ENCODE measurements at regions not wholly inside any gene's neighbourhood (a gene's known extent, or its start where the extent isn't known, plus 50 kb on each side); places are given as distances from the start of the nearest gene placed in this dataset.

GRCh38 chr4:125518281-125518680 lies 203.5 kb downstream of the FAT4 start:
- CTCF ChIA-PET = no interaction called here
- no peaks in the 10 kb centered on the region for H3K27me3 ChIP-seq (replicated peaks in 2 of 5; ENCODE audit: control insufficient read depth in 4 of 5, insufficient read depth in 5 of 5, low read length in 4 of 5)

DNA sequence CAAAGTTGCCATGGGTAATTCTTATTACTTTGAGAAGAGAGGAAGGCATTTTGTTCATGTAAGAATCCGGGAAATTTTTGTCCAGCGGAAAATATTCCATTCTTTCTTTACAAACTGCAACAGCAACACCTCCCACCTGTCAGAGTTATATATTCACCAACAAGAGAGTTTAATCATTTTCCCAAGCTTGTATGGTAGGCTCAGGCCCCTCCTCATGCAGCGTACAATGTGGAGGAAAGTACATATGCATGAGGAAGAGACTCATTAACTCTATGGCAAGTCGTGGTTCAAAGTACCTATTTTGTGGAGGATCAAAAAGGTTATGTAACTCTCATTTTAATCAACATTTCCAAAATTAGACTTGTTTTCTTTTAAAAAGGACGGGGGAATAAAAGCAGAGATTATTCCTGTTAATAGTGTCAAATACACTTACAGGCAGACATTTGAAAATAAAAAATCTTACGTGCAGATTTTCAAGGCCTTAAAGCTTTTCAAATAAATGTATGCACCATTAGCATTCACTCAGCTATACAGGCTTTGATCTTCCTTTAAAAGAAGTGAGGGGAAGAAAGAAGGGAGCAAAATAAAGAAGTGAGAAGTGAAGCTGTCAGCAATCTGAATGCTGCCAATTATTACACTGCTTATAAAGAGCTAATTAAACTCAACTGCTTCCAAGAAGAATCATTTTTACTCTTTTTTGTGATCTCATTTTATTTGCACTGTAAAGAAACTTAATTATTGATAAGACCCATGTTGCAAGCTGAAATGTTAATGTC lies 204.8 kb downstream of the FAT4 start:
- DNase-seq = no peak
- Histone ChIP-seq H3K36me3 (ENCODE audit: control insufficient read depth in 4 of 4, insufficient read depth in 4 of 4, low read length in 3 of 4) (no peaks in the 10 kb centered on the region), H3K4me1 (ENCODE audit: control extremely low read depth in 1 of 4, control insufficient read depth in 4 of 4, insufficient read depth in 4 of 4, low read length in 3 of 4) (no peaks in the 10 kb centered on the region), H3K9me3 (ENCODE audit: control extremely low read depth in 1 of 5, control insufficient read depth in 4 of 5, insufficient read depth in 2 of 5, low read depth in 1 of 5, low read length in 4 of 5) (peaks cover 0 to 5% (median 0%) of the 10 kb centered on the region in 5 experiments), H3K4me3 (ENCODE audit: control insufficient read depth in 1 of 7, extremely low read depth in 1 of 7, insufficient read depth in 4 of 7, low read depth in 2 of 7, low read length in 6 of 7) (no peak overlapping the region), H3K27ac (ENCODE audit: insufficient read depth in 1 of 2, low read depth in 1 of 2, low read length in 2 of 2, poor library complexity in 1 of 2, severe bottlenecking in 2 of 2) (no peak overlapping the region), H3K27me3 (replicated peaks in 2 of 5; ENCODE audit: control insufficient read depth in 4 of 5, insufficient read depth in 5 of 5, low read length in 4 of 5) (no peaks in the 10 kb centered on the region)
- ChIA-PET CTCF (no interaction called here), POLR2A (no interaction called here)
- WGBS (ENCODE audit: insufficient coverage) = 100% methylated on average over 1 of the region's 6 CpGs

More at GRCh38 chr4:125518281-125518680, 203.5 kb downstream of the FAT4 start:
- H3K36me3 ChIP-seq (ENCODE audit: control insufficient read depth in 4 of 4, insufficient read depth in 4 of 4, low read length in 3 of 4) = no peaks in the 10 kb centered on the region
- peaks cover 0 to 5% (median 0%) of the 10 kb centered on the region in 5 experiments for H3K9me3 ChIP-seq (ENCODE audit: control extremely low read depth in 1 of 5, control insufficient read depth in 4 of 5, insufficient read depth in 2 of 5, low read depth in 1 of 5, low read length in 4 of 5)
- no peaks in the 10 kb centered on the region for H3K4me1 ChIP-seq (ENCODE audit: control extremely low read depth in 1 of 4, control insufficient read depth in 4 of 4, insufficient read depth in 4 of 4, low read length in 3 of 4)
- WGBS (ENCODE audit: insufficient coverage) = no CpG with 5 or more reads among the region's 1 CpG
- no peak overlapping the region for H3K4me3 ChIP-seq (ENCODE audit: control insufficient read depth in 1 of 7, extremely low read depth in 1 of 7, insufficient read depth in 4 of 7, low read depth in 2 of 7, low read length in 6 of 7)
- H3K27ac ChIP-seq (ENCODE audit: insufficient read depth in 1 of 2, low read depth in 1 of 2, low read length in 2 of 2, poor library complexity in 1 of 2, severe bottlenecking in 2 of 2) = no peak overlapping the region
- POLR2A ChIA-PET = no interaction called here
- DNase-seq = no peak

DNA sequence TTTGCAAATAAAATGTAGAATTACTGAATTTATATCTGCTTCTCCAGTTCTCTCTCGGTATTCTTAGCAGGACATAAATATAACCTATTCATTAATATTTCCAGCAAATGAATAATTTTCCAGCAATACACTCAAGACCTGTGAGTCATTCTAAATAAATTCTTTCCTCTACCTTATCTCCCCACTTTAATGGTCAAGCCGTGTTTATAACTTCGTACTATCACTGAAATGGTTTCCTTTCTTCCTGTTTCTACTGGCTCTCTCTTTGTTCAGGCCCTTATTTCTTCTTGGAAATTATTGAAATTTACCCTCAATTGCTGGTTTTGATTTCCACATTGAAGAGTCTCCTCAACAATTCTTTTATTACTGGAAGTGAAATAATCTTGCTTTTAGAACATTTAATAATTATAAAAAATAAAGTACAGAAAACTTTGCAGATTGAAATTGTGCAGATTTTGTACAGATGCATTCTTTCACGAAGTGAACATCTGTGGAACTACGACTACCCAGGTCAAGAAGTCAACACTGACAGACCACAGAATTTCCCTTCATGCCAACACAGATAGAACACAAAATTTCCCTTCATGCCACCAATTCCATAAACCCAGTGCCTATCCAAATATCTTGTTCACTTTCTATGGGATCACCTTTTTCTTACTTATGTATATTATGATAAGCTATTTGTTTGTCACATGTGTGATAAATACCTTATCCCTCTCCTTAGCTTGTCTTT lies 205.7 kb downstream of the FAT4 start:
- CTCF ChIA-PET = no interaction called here

GRCh38 chr4:125522588-125522987 lies 207.8 kb downstream of the FAT4 start:
- H3K36me3 ChIP-seq (ENCODE audit: control insufficient read depth in 4 of 4, insufficient read depth in 4 of 4, low read length in 3 of 4) = no peaks in the 10 kb centered on the region
- ChIA-PET CTCF (no interaction called here), POLR2A (no interaction called here)
- no peak overlapping the region for H3K4me3 ChIP-seq (ENCODE audit: control insufficient read depth in 1 of 7, extremely low read depth in 1 of 7, insufficient read depth in 4 of 7, low read depth in 2 of 7, low read length in 6 of 7)
- WGBS (ENCODE audit: insufficient coverage) = 100% methylated on average over 1 of the region's 9 CpGs
- H3K4me1 ChIP-seq (ENCODE audit: control extremely low read depth in 1 of 4, control insufficient read depth in 4 of 4, insufficient read depth in 4 of 4, low read length in 3 of 4) = no peaks in the 10 kb centered on the region
- DNase-seq = no peak
- no peaks in the 10 kb centered on the region for H3K27me3 ChIP-seq (replicated peaks in 2 of 5; ENCODE audit: control insufficient read depth in 4 of 5, insufficient read depth in 5 of 5, low read length in 4 of 5)
- H3K27ac ChIP-seq (ENCODE audit: insufficient read depth in 1 of 2, low read depth in 1 of 2, low read length in 2 of 2, poor library complexity in 1 of 2, severe bottlenecking in 2 of 2) = no peak overlapping the region
- H3K9me3 ChIP-seq (ENCODE audit: control extremely low read depth in 1 of 5, control insufficient read depth in 4 of 5, insufficient read depth in 2 of 5, low read depth in 1 of 5, low read length in 4 of 5) = peaks cover 0 to 1% (median 0%) of the 10 kb centered on the region in 5 experiments

More for the DNA sequence above, 205.7 kb downstream of the FAT4 start:
- no peak overlapping the region for H3K27ac ChIP-seq (ENCODE audit: insufficient read depth in 1 of 2, low read depth in 1 of 2, low read length in 2 of 2, poor library complexity in 1 of 2, severe bottlenecking in 2 of 2)
- 85% methylated on average over 5 of the region's 5 CpGs for WGBS (ENCODE audit: insufficient coverage)
- H3K9me3 ChIP-seq (ENCODE audit: control extremely low read depth in 1 of 5, control insufficient read depth in 4 of 5, insufficient read depth in 2 of 5, low read depth in 1 of 5, low read length in 4 of 5) = peaks cover 0 to 1% (median 0%) of the 10 kb centered on the region in 5 experiments
- no peaks in the 10 kb centered on the region for H3K27me3 ChIP-seq (replicated peaks in 2 of 5; ENCODE audit: control insufficient read depth in 4 of 5, insufficient read depth in 5 of 5, low read length in 4 of 5)
- POLR2A ChIA-PET = no interaction called here
- no peak overlapping the region for H3K4me3 ChIP-seq (ENCODE audit: control insufficient read depth in 1 of 7, extremely low read depth in 1 of 7, insufficient read depth in 4 of 7, low read depth in 2 of 7, low read length in 6 of 7)
- DNase-seq = no peak
- H3K4me1 ChIP-seq (ENCODE audit: control extremely low read depth in 1 of 4, control insufficient read depth in 4 of 4, insufficient read depth in 4 of 4, low read length in 3 of 4) = no peaks in the 10 kb centered on the region
- H3K36me3 ChIP-seq (ENCODE audit: control insufficient read depth in 4 of 4, insufficient read depth in 4 of 4, low read length in 3 of 4) = no peaks in the 10 kb centered on the region

DNA sequence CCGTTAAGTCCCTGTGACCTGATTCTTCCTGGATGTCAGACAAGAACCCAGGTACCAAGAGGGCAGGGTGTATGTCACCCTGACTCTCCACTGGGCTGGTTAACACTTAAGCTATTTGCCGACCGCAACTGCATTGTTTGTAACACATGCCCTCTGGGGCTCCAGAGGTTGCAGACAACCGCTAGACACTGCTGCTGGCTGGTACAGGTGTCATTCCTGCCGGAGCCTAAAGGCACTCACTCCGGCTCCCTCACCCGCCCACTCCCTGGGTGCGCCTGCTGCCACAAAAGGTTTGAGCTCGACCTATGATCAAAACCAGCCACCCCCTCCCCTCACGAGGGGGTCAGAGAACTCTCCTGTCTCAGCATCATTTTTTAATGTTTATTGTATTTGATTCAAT lies 208.2 kb downstream of the FAT4 start:
- Histone ChIP-seq H3K9me3 (ENCODE audit: control extremely low read depth in 1 of 5, control insufficient read depth in 4 of 5, insufficient read depth in 2 of 5, low read depth in 1 of 5, low read length in 4 of 5) (peaks cover 0 to 1% (median 0%) of the 10 kb centered on the region in 5 experiments), H3K27me3 (replicated peaks in 2 of 5; ENCODE audit: control insufficient read depth in 4 of 5, insufficient read depth in 5 of 5, low read length in 4 of 5) (no peaks in the 10 kb centered on the region), H3K4me3 (ENCODE audit: control insufficient read depth in 1 of 7, extremely low read depth in 1 of 7, insufficient read depth in 4 of 7, low read depth in 2 of 7, low read length in 6 of 7) (no peak overlapping the region), H3K27ac (ENCODE audit: insufficient read depth in 1 of 2, low read depth in 1 of 2, low read length in 2 of 2, poor library complexity in 1 of 2, severe bottlenecking in 2 of 2) (no peak overlapping the region), H3K36me3 (ENCODE audit: control insufficient read depth in 4 of 4, insufficient read depth in 4 of 4, low read length in 3 of 4) (no peaks in the 10 kb centered on the region), H3K4me1 (ENCODE audit: control extremely low read depth in 1 of 4, control insufficient read depth in 4 of 4, insufficient read depth in 4 of 4, low read length in 3 of 4) (no peaks in the 10 kb centered on the region)
- DNase-seq = no peak
- 100% methylated on average over 7 of the region's 10 CpGs for WGBS (ENCODE audit: insufficient coverage)
- ChIA-PET CTCF (no interaction called here), POLR2A (no interaction called here)

DNA sequence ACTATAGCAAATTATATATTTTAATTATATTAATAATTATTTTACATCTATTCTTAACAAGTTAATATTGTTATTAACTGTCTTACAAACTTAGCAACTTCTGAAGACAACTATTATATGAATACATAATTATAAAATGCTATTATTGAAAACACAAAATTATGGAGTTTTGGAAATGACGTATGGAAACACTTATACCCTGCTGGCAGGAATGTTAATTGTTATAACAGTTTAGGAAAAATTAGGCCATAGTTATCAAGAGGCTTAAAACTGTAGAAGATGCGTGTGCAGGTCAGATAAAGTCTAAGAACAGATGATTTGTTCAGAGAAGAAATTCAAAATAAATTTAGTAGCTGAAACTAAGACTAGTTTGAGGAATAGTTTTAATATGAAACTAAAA lies 211.7 kb downstream of the FAT4 start:
- POLR2A ChIA-PET = no interaction called here
- H3K4me3 ChIP-seq (ENCODE audit: control insufficient read depth in 1 of 7, extremely low read depth in 1 of 7, insufficient read depth in 4 of 7, low read depth in 2 of 7, low read length in 6 of 7) = no peak overlapping the region
- H3K9me3 ChIP-seq (ENCODE audit: control extremely low read depth in 1 of 5, control insufficient read depth in 4 of 5, insufficient read depth in 2 of 5, low read depth in 1 of 5, low read length in 4 of 5) = peaks cover 0 to 1% (median 0%) of the 10 kb centered on the region in 5 experiments
- CTCF ChIA-PET = interaction anchor here (1.2 kb wide), 1 partner anchor 11 kb away, joined by 3 read pairs; no protein-coding TSS in a partner anchor
- no peaks in the 10 kb centered on the region for H3K36me3 ChIP-seq (ENCODE audit: control insufficient read depth in 4 of 4, insufficient read depth in 4 of 4, low read length in 3 of 4)
- no peaks in the 10 kb centered on the region for H3K27me3 ChIP-seq (replicated peaks in 2 of 5; ENCODE audit: control insufficient read depth in 4 of 5, insufficient read depth in 5 of 5, low read length in 4 of 5)
- H3K4me1 ChIP-seq (ENCODE audit: control extremely low read depth in 1 of 4, control insufficient read depth in 4 of 4, insufficient read depth in 4 of 4, low read length in 3 of 4) = no peaks in the 10 kb centered on the region
- H3K27ac ChIP-seq (ENCODE audit: insufficient read depth in 1 of 2, low read depth in 1 of 2, low read length in 2 of 2, poor library complexity in 1 of 2, severe bottlenecking in 2 of 2) = no peak overlapping the region
- no peak for DNase-seq
- WGBS (ENCODE audit: insufficient coverage) = 94% methylated on average over 2 of the region's 2 CpGs

GRCh38 chr4:125527681-125528080 lies 212.9 kb downstream of the FAT4 start:
- no peak overlapping the region for H3K4me3 ChIP-seq (ENCODE audit: control insufficient read depth in 1 of 7, extremely low read depth in 1 of 7, insufficient read depth in 4 of 7, low read depth in 2 of 7, low read length in 6 of 7)
- ChIA-PET CTCF (no interaction called here), POLR2A (no interaction called here)
- no peaks in the 10 kb centered on the region for H3K36me3 ChIP-seq (ENCODE audit: control insufficient read depth in 4 of 4, insufficient read depth in 4 of 4, low read length in 3 of 4)
- no CpG with 5 or more reads among the region's 1 CpG for WGBS (ENCODE audit: insufficient coverage)
- H3K27ac ChIP-seq (ENCODE audit: insufficient read depth in 1 of 2, low read depth in 1 of 2, low read length in 2 of 2, poor library complexity in 1 of 2, severe bottlenecking in 2 of 2) = no peak overlapping the region
- no peaks in the 10 kb centered on the region for H3K27me3 ChIP-seq (replicated peaks in 2 of 5; ENCODE audit: control insufficient read depth in 4 of 5, insufficient read depth in 5 of 5, low read length in 4 of 5)
- no peak for DNase-seq
- H3K9me3 ChIP-seq (ENCODE audit: control extremely low read depth in 1 of 5, control insufficient read depth in 4 of 5, insufficient read depth in 2 of 5, low read depth in 1 of 5, low read length in 4 of 5) = peaks cover 0 to under 1% (median 0%) of the 10 kb centered on the region in 5 experiments
- no peaks in the 10 kb centered on the region for H3K4me1 ChIP-seq (ENCODE audit: control extremely low read depth in 1 of 4, control insufficient read depth in 4 of 4, insufficient read depth in 4 of 4, low read length in 3 of 4)
